GM23338 (cell line): ENCODE measurements at regions not wholly inside any gene's neighbourhood (a gene's known extent, or its start where the extent isn't known, plus 50 kb on each side); places are given as distances from the start of the nearest gene placed in this dataset.

ENCODE experiments used
- ATAC-seq: fragments of 200-7000 bp; cut with Tn5 transposase; 3 replicates; pipeline ENCODE4 v1.9.1; 2020
- DNase-seq: peaks from one replicate; pipeline ENCODE4 v3.0.0-alpha.2; 2015; ENCODE audit warnings: low spot score
- H2AFZ ChIP-seq: fragments of 200-600 bp; sonication (generic); 2 replicates; pipeline ENCODE4 v1.8.0; 2016; ENCODE audit warnings: antibody characterized with exemption, mild to moderate bottlenecking, moderate library complexity
- H3F3A ChIP-seq: fragments of 200-600 bp; sonication (generic); replicated peaks from 2 replicates; pipeline ENCODE4 v1.8.0; 2017; ENCODE audit warnings: antibody characterized with exemption, mixed run types, low read depth
- H3K27ac ChIP-seq: fragments of 200-600 bp; sonication (generic); 2 replicates; pipeline ENCODE4 v1.6.1; 2016; ENCODE audit warnings: low read depth
- H3K27me3 ChIP-seq: fragments of 200-600 bp; sonication (generic); 2 replicates; pipeline ENCODE4 v1.8.0; 2016; ENCODE audit warnings: mild to moderate bottlenecking, mixed run types, moderate library complexity; ENCODE audit not compliant: insufficient read depth
- H3K36me3 ChIP-seq: fragments of 200-600 bp; sonication (generic); 2 replicates; pipeline ENCODE4 v1.8.0; 2016; ENCODE audit warnings: mild to moderate bottlenecking; ENCODE audit not compliant: insufficient read depth
- H3K4me1 ChIP-seq: fragments of 200-600 bp; sonication (generic); 2 replicates; pipeline ENCODE4 v1.8.0; 2016; ENCODE audit warnings: mild to moderate bottlenecking, moderate library complexity; ENCODE audit not compliant: insufficient read depth
- H3K4me2 ChIP-seq: fragments of 200-600 bp; sonication (generic); 2 replicates; pipeline ENCODE4 v1.7.1; 2017; ENCODE audit warnings: mixed run types
- H3K4me3 ChIP-seq: fragments of 200-600 bp; sonication (generic); 2 replicates; pipeline ENCODE4 v1.6.1; 2016; ENCODE audit warnings: mixed run types
- H3K79me2 ChIP-seq: fragments of 200-600 bp; sonication (generic); replicated peaks from 2 replicates; pipeline ENCODE4 v1.8.0; 2017; ENCODE audit warnings: mild to moderate bottlenecking; ENCODE audit not compliant: insufficient read depth
- H3K9me2 ChIP-seq: fragments of 200-600 bp; sonication (generic); 2 replicates; pipeline ENCODE4 v1.8.0; 2017; ENCODE audit not compliant: insufficient read depth
- H4K20me1 ChIP-seq: fragments of 200-600 bp; sonication (generic); replicated peaks from 2 replicates; pipeline ENCODE4 v1.8.0; 2017; ENCODE audit warnings: mild to moderate bottlenecking; ENCODE audit not compliant: insufficient read depth
- H3K27ac Mint-ChIP-seq: 2 replicates; pipeline ENCODE4 v1.8.0; 2020; ENCODE audit warnings: inconsistent platforms, mild to moderate bottlenecking, moderate library complexity, mixed read lengths
- H3K27me3 Mint-ChIP-seq: 3 replicates; pipeline ENCODE4 v1.8.0; 2022; ENCODE audit warnings: low read depth, mild to moderate bottlenecking, moderate library complexity, mixed read lengths, inconsistent platforms; ENCODE audit not compliant: insufficient read depth, poor library complexity
- H3K36me3 Mint-ChIP-seq: 3 replicates; pipeline ENCODE4 v1.8.0; 2021; ENCODE audit warnings: low read depth, mild to moderate bottlenecking, inconsistent platforms, moderate library complexity, mixed read lengths
- H3K4me1 Mint-ChIP-seq: 3 replicates; pipeline ENCODE4 v1.8.0; 2020; ENCODE audit warnings: mild to moderate bottlenecking, inconsistent platforms, mixed read lengths
- H3K4me3 Mint-ChIP-seq: 3 replicates; pipeline ENCODE4 v1.8.0; 2021; ENCODE audit warnings: moderate library complexity, mild to moderate bottlenecking, inconsistent platforms, mixed read lengths
- H3K9me3 Mint-ChIP-seq: 3 replicates; pipeline ENCODE4 v1.8.0; 2020; ENCODE audit warnings: moderate library complexity, mild to moderate bottlenecking, inconsistent platforms, mixed read lengths
- CTCF ChIP-seq, 2 experiments: fragments of 200-600 bp in 1 of 2; sonication (generic) in 1 of 2; conservative IDR thresholded peaks; 2 replicates each; pipeline versions ENCODE4 v1.5.1 to v1.6.1; 2016 to 2017; ENCODE audit warnings: antibody characterized with exemption in 2 of 2, low read depth in 2 of 2, mild to moderate bottlenecking in 2 of 2, moderate library complexity in 1 of 2
- EZH2phosphoT487 ChIP-seq: fragments of 200-600 bp; sonication (generic); IDR thresholded peaks from one replicate; pipeline ENCODE4 v1.8.1; 2018; ENCODE audit warnings: antibody characterized with exemption; ENCODE audit not compliant: unreplicated experiment
- REST ChIP-seq: IDR thresholded peaks from one replicate; pipeline ENCODE4 v1.6.1; 2018; ENCODE audit warnings: antibody characterized with exemption; ENCODE audit not compliant: unreplicated experiment
- ZNF114 ChIP-seq: fragments of 250-450 bp; sonication (Bioruptor Pico); IDR thresholded peaks from 2 replicates; pipeline ENCODE4 v1.5.0; 2020; ENCODE audit warnings: mild to moderate bottlenecking, moderate library complexity
- ZNF331 ChIP-seq: fragments of 250-450 bp; sonication (Bioruptor Pico); IDR thresholded peaks from 2 replicates; pipeline ENCODE4 v1.5.0; 2020; ENCODE audit warnings: low read depth, mild to moderate bottlenecking, moderate library complexity
- ZNF462 ChIP-seq: fragments of 250-450 bp; sonication (Bioruptor Pico); IDR thresholded peaks from 2 replicates; pipeline ENCODE4 v1.5.0; 2020; ENCODE audit warnings: mild to moderate bottlenecking, moderate library complexity

- no peak overlapping the region for H3K4me3 Mint-ChIP-seq
- DNase-seq (no peak), ATAC-seq (no peak)
- Histone ChIP-seq H2AFZ (no peak overlapping the region), H3K4me3 (no peak overlapping the region), H3K27me3 (no peaks in the 10 kb centered on the region), H3K4me1 (peaks cover 10% of the 10 kb centered on the region; the same call in 1 of the 2 replicates), H3K79me2 (no peaks in the 10 kb centered on the region), H3K36me3 (no peaks in the 10 kb centered on the region), H3K9me2 (peaks cover 25% of the 10 kb centered on the region), H3K4me2 (no peak overlapping the region), H3F3A (no peaks in the 10 kb centered on the region), H3K27ac (no peak overlapping the region), H4K20me1 (no peaks in the 10 kb centered on the region)
- peaks cover 4% of the 10 kb centered on the region for H3K27me3 Mint-ChIP-seq
- H3K4me1 Mint-ChIP-seq, result peaks cover 16% of the 10 kb centered on the region; the same call in 2 of the 3 replicates
- no peak overlapping the region for H3K27ac Mint-ChIP-seq
- TF ChIP-seq ZNF331 (CRISPR knock-in tag), result no peak
- peak; percentile 14 to 36; a peak in 1 of 4 replicates for TF ChIP-seq CTCF (conservative IDR thresholded peaks at IDR 0.05; ENCODE audit: low read depth in 2 of 2)
- H3K9me3 Mint-ChIP-seq, result peaks cover 8% of the 10 kb centered on the region; the same call in 2 of the 3 replicates
- peaks cover 9% of the 10 kb centered on the region; the same call in 1 of the 3 replicates for H3K36me3 Mint-ChIP-seq
Measured at GRCh38 chr20:6641012-6641411, 126.5 kb upstream of the BMP2 start.

- H3K27me3 Mint-ChIP-seq, result peaks cover 4% of the 10 kb centered on the region
- Histone ChIP-seq H3K79me2 (no peaks in the 10 kb centered on the region), H3K27ac (0 out of 2 replicates have a peak overlapping the region, but pooled peaks have one; percentile 40), H3K4me1 (peaks cover 10% of the 10 kb centered on the region; the same call in 1 of the 2 replicates), H3K4me2 (peak overlapping the region; percentile 58; the same call in 1 of the 2 replicates), H3K27me3 (no peaks in the 10 kb centered on the region), H3F3A (no peaks in the 10 kb centered on the region), H4K20me1 (no peaks in the 10 kb centered on the region), H2AFZ (peak overlapping the region; percentile 70; the same call in 1 of the 2 replicates), H3K36me3 (no peaks in the 10 kb centered on the region), H3K4me3 (no peak overlapping the region), H3K9me2 (peaks cover 22% of the 10 kb centered on the region; the same call in 1 of the 2 replicates)
- ATAC-seq, result peak; percentile 72
- peaks cover 8% of the 10 kb centered on the region; the same call in 2 of the 3 replicates for H3K9me3 Mint-ChIP-seq
- peaks cover 9% of the 10 kb centered on the region; the same call in 1 of the 3 replicates for H3K36me3 Mint-ChIP-seq
- DNase-seq, result peak; percentile 45
- peaks cover 16% of the 10 kb centered on the region; the same call in 2 of the 3 replicates for H3K4me1 Mint-ChIP-seq
- H3K4me3 Mint-ChIP-seq, result no peak overlapping the region
- TF ChIP-seq ZNF462 (CRISPR knock-in tag) (peak; percentile 39; the same call in 1 of the 2 replicates), CTCF (conservative IDR thresholded peaks at IDR 0.05; ENCODE audit: low read depth in 2 of 2) (no peak), REST (no peak), EZH2phosphoT487 (no peak), ZNF114 (CRISPR knock-in tag) (no peak)
- 0 out of 2 replicates have a peak overlapping the region, but pooled peaks have one; percentile 70 for H3K27ac Mint-ChIP-seq
Measured at GRCh38 chr20:6637160-6637579, 130.3 kb upstream of the BMP2 start.
